PC-3 (cell line): ENCODE measurements at regions not wholly inside any gene's neighbourhood (a gene's known extent, or its start where the extent isn't known, plus 50 kb on each side); places are given as distances from the start of the nearest gene placed in this dataset.
"Not testable (repeated sequence)": the region's sequence is repeated elsewhere in the genome, so short reads cannot be mapped to it uniquely, and the experiment has no call there.

Source experiments
- ATAC-seq: fragments of 200-7000 bp; cut with Tn5 transposase; 2 replicates; pipeline ENCODE4 v1.9.1; 2020; ENCODE audit warnings: mild to moderate bottlenecking, moderate library complexity
- BruUV-seq: library from RNA; stranded (reverse); fragments of 400-500 nt; replicated peaks from 2 replicates; lab custom pipeline; 2021; lab: Mats Ljungman, UMichigan
- CTCF ChIA-PET: fragments of 300-600 bp; sonication (Branson Sonifier 250); formaldehyde crosslinking; loops from one replicate; lab custom pipeline; 2022; ENCODE audit warnings: antibody characterized with exemption; lab: Charles Lee
- POLR2A ChIA-PET: fragments of 300-600 bp; sonication (Branson Sonifier 250); formaldehyde crosslinking; loops from one replicate; lab custom pipeline; 2022; ENCODE audit warnings: antibody characterized with exemption; ENCODE audit not compliant: unreplicated experiment; lab: Charles Lee
- DNase-seq: peaks from one replicate; pipeline ENCODE4 v3.0.0-alpha.2; 2015
- H2AFZ ChIP-seq: fragments of 300-600 bp; sonication (generic); 2 replicates; pipeline ENCODE4 v1.6.0; 2016; ENCODE audit warnings: antibody characterized with exemption, low read length
- H3F3A ChIP-seq: fragments of 300-600 bp; sonication (generic); one replicate; pipeline ENCODE4 v1.6.0; 2017; ENCODE audit warnings: antibody characterized with exemption, low read length, control low read depth, mild to moderate bottlenecking; ENCODE audit not compliant: unreplicated experiment
- H3K27ac ChIP-seq: fragments of 300-600 bp; sonication (generic); 2 replicates; pipeline ENCODE4 v1.5.1; 2016; ENCODE audit warnings: mild to moderate bottlenecking, low read length
- H3K27me3 ChIP-seq: fragments of 300-600 bp; sonication (generic); 2 replicates; pipeline ENCODE4 v1.6.1; 2016; ENCODE audit warnings: low read length, mixed read lengths
- H3K36me3 ChIP-seq: fragments of 300-600 bp; sonication (generic); 2 replicates; pipeline ENCODE4 v1.6.1; 2016; ENCODE audit warnings: low read depth, mixed run types, low read length, mixed read lengths
- H3K4me1 ChIP-seq: fragments of 300-600 bp; sonication (generic); 2 replicates; pipeline ENCODE4 v1.5.1; 2016; ENCODE audit warnings: low read length; ENCODE audit not compliant: insufficient read depth
- H3K4me2 ChIP-seq: fragments of 300-600 bp; sonication (generic); 2 replicates; pipeline ENCODE4 v1.6.0; 2016; ENCODE audit warnings: low read length
- H3K4me3 ChIP-seq: fragments of 300-600 bp; sonication (generic); 2 replicates; pipeline ENCODE4 v1.5.1; 2016; ENCODE audit warnings: mild to moderate bottlenecking, low read length, mixed read lengths
- H3K79me2 ChIP-seq: fragments of 300-600 bp; sonication (generic); 2 replicates; pipeline ENCODE4 v1.6.1; 2017; ENCODE audit warnings: low read length, mixed read lengths
- H3K9ac ChIP-seq: fragments of 300-600 bp; sonication (generic); 2 replicates; pipeline ENCODE4 v1.6.0; 2016; ENCODE audit warnings: mild to moderate bottlenecking, low read length
- H3K9me2 ChIP-seq: fragments of 300-600 bp; sonication (generic); replicated peaks from 2 replicates; pipeline ENCODE4 v1.6.1; 2016; ENCODE audit warnings: mixed run types, low read length, mixed read lengths
- H3K9me3 ChIP-seq: fragments of 300-600 bp; sonication (generic); 2 replicates; pipeline ENCODE4 v1.6.1; 2016; ENCODE audit warnings: low read length, mixed read lengths
- H4K20me1 ChIP-seq: fragments of 300-600 bp; sonication (generic); 2 replicates; pipeline ENCODE4 v1.6.1; 2016; ENCODE audit warnings: low read length, mixed read lengths
- CTCF ChIP-seq: fragments of 300-600 bp; sonication (generic); conservative IDR thresholded peaks from 2 replicates; pipeline ENCODE4 v1.5.1; 2017; ENCODE audit warnings: antibody characterized with exemption, low read depth, mild to moderate bottlenecking, low read length
- EZH2 ChIP-seq: fragments of 300-600 bp; sonication (generic); IDR thresholded peaks from one replicate; pipeline ENCODE4 v1.6.1; 2017; ENCODE audit warnings: antibody characterized with exemption, mild to moderate bottlenecking, low read length; ENCODE audit not compliant: unreplicated experiment
- EZH2phosphoT487 ChIP-seq: fragments of 300-600 bp; sonication (generic); IDR thresholded peaks from 2 replicates; pipeline ENCODE4 v1.6.1; 2018; ENCODE audit warnings: mild to moderate bottlenecking, antibody characterized with exemption, low read length, borderline replicate concordance
- intact Hi-C: fragments of 100-400 bp; cut with micrococcal nuclease; formaldehyde crosslinking; loops from 2 replicates; pipeline ENCODE4 v1.9.0; 2023

DNA sequence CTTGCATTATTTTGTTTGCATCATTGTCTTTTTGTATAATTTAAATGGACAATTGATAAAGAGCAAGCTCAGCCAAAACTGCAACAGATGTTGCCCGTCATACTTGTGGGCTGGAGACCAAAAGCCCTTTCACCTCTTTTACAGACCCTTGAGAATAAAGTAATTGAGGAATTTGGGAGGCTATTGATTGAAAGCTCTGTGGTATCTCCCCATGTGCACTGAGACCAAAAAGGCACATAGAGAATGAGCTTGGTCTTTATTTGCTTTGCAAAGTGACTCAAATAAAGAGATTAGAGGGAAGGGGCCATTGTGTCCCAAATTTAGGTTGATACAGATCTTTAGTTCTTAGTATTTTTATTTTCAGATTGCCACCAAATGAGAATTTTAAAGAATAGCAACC, 617.6 kb downstream of the TRHDE start:
- no peak overlapping the region for H3K4me2 ChIP-seq
- POLR2A ChIA-PET = no interaction called here
- no peak for TF ChIP-seq CTCF
- TF ChIP-seq EZH2phosphoT487 = no peak
- no peak for TF ChIP-seq EZH2
- ATAC-seq (no peak), DNase-seq (no peak)
- intact Hi-C loops = no loop called here
- H2AFZ ChIP-seq = no peak overlapping the region
- H3K4me1 ChIP-seq = no peaks in the 10 kb centered on the region
- no peak overlapping the region for H3K9ac ChIP-seq
- H4K20me1 ChIP-seq = no peaks in the 10 kb centered on the region
- no peaks in the 10 kb centered on the region for H3K9me2 ChIP-seq
- H3K79me2 ChIP-seq = no peaks in the 10 kb centered on the region
- no peak overlapping the region for H3K27ac ChIP-seq
- no peaks in the 10 kb centered on the region for H3K9me3 ChIP-seq
- H3K4me3 ChIP-seq = no peak overlapping the region
- CTCF ChIA-PET = no interaction called here
- no TSS peak for BruUV-seq
- H3K36me3 ChIP-seq = no peaks in the 10 kb centered on the region
- no peaks in the 10 kb centered on the region for H3F3A ChIP-seq
- no peaks in the 10 kb centered on the region for H3K27me3 ChIP-seq

DNA sequence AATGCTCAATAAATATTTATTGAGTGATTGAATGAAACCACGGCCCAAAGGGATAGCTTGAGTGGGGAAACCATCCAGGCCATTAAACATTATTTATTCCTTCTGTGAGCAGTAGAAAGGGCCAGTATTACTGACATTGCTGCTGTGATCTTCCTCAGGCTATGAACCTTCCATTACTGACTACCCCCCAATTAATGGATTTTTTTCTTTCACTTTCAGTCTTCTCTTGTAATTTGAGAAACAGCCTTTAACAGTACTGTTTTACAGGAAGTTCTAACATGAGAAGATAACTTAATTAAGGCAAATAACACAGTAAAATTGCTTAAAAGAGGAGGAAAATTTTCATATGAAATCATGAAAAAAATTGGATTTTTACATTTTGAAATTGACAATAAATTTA, 629.5 kb downstream of the TRHDE start:
- H3K4me3 ChIP-seq = no peak overlapping the region
- intact Hi-C loops = no loop called here
- H4K20me1 ChIP-seq = no peaks in the 10 kb centered on the region
- no peaks in the 10 kb centered on the region for H3F3A ChIP-seq
- no peaks in the 10 kb centered on the region for H3K79me2 ChIP-seq
- H3K9ac ChIP-seq = no peak overlapping the region
- no peaks in the 10 kb centered on the region for H3K9me3 ChIP-seq
- no peak overlapping the region for H3K27ac ChIP-seq
- H3K4me1 ChIP-seq = peaks cover 12% of the 10 kb centered on the region
- DNase-seq (no peak), ATAC-seq (no peak)
- H3K27me3 ChIP-seq = no peaks in the 10 kb centered on the region
- no peaks in the 10 kb centered on the region for H3K9me2 ChIP-seq
- TF ChIP-seq EZH2 = no peak
- TF ChIP-seq CTCF = no peak
- no peak for TF ChIP-seq EZH2phosphoT487
- H3K4me2 ChIP-seq = no peak overlapping the region
- POLR2A ChIA-PET = no interaction called here
- no TSS peak for BruUV-seq
- CTCF ChIA-PET = no interaction called here
- no peaks in the 10 kb centered on the region for H3K36me3 ChIP-seq
- H2AFZ ChIP-seq = no peak overlapping the region

DNA sequence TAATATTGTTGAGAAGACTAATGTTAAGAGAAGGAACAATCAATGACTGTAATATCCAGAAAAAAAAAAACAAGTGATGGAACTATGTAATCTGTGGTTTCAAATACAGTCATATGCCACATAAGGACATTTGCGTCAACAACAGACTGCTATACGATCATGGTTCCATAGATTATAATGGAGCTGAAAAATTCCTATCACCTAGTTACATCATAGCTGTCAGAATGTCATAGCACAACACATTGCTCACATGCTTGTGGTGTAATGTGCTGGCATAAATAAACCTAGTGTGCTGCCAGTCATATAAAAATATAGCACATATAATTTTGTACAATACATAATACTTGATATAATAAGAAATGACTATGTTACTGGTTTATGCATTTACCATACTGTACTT, 653.5 kb downstream of the TRHDE start:
- Histone ChIP-seq H3F3A (no peaks in the 10 kb centered on the region), H3K4me3 (no peak overlapping the region), H3K27ac (no peak overlapping the region), H2AFZ (no peak overlapping the region), H3K9me2 (no peaks in the 10 kb centered on the region), H3K4me2 (no peak overlapping the region), H3K9me3 (no peaks in the 10 kb centered on the region), H3K4me1 (no peaks in the 10 kb centered on the region), H3K36me3 (no peaks in the 10 kb centered on the region), H3K9ac (no peak overlapping the region), H4K20me1 (no peaks in the 10 kb centered on the region), H3K79me2 (no peaks in the 10 kb centered on the region), H3K27me3 (no peaks in the 10 kb centered on the region)
- CTCF ChIA-PET = no interaction called here
- BruUV-seq = no TSS peak
- POLR2A ChIA-PET = no interaction called here
- DNase-seq (no peak), ATAC-seq (no peak)
- TF ChIP-seq EZH2phosphoT487 (no peak), CTCF (no peak), EZH2 (no peak)
- intact Hi-C loops = no loop called here

- ATAC-seq, H3K4me2 ChIP-seq, BruUV-seq, H4K20me1 ChIP-seq, H3K4me3 ChIP-seq, H3K27ac ChIP-seq, H3K79me2 ChIP-seq, intact Hi-C loops, H3K9ac ChIP-seq, POLR2A ChIA-PET, H2AFZ ChIP-seq, H3F3A ChIP-seq, H3K36me3 ChIP-seq, H3K27me3 ChIP-seq, H3K4me1 ChIP-seq, H3K9me2 ChIP-seq, DNase-seq, H3K9me3 ChIP-seq, CTCF ChIA-PET: not testable (repeated sequence)
Measured at GRCh38 chr12:72931838-72932237, 659.7 kb downstream of the TRHDE start.
